Activated T-cell treated with anti-CD3 and anti-CD28 coated beads for 4 hours (primary cell): ENCODE measurements at regions not wholly inside any gene's neighbourhood (a gene's known extent, or its start where the extent isn't known, plus 50 kb on each side); places are given as distances from the start of the nearest gene placed in this dataset.
"Not testable (repeated sequence)": the region's sequence is repeated elsewhere in the genome, so short reads cannot be mapped to it uniquely, and the experiment has no call there.

Experiments used
- DNase-seq: peaks from one replicate; pipeline ENCODE4 v3.0.0-alpha.2; 2020

GRCh38 chr6:8846680-8847079, 411.3 kb upstream of the SLC35B3 start:
- not testable (repeated sequence) for DNase-seq

GRCh38 chr6:8845690-8846089, 410.3 kb upstream of the SLC35B3 start:
- no peak for DNase-seq

DNA sequence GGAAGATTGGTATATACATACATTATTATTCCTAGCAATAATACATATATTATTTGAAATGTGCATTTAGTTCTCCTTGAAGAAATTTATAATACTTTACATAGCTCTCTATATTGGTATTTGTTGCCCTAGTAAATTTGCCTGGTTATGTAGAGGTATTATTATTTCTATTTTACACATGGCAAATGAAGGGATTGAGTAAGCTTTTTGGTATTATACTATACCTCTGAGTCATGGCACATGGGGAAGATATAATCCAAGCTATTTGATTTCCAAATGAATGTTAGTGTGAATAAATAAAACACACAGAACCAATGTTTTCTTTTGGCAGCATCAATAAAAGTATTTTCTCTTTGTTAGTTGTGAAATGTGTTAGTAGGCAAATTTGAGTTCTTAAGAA, 409.6 kb upstream of the SLC35B3 start:
- no peak for DNase-seq

- no peak for DNase-seq
Measured at GRCh38 chr6:8839626-8840025, 404.3 kb upstream of the SLC35B3 start.

GRCh38 chr6:8837343-8837742, 402.0 kb upstream of the SLC35B3 start:
- DNase-seq, result no peak

DNA sequence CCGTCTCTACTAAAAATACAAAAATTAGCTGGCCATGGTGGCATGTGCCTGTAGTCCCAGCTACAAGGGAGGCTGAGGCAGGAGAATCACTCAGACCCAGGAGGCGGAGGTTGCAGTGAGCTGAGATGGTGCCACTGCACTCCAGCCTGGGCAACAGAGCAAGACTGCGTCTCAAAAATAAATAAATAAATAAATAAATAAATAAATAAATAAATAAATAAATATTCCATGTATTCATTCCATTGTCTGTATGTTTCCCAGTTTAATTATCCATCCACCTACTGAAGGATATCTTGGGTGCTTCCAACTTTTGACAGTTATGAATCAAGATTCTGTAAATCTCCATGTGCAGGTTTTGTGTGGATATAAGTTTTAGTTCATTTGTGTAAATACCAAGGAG, 397.4 kb upstream of the SLC35B3 start:
- not testable (repeated sequence) for DNase-seq

GRCh38 chr6:8831366-8832152, 396.2 kb upstream of the SLC35B3 start:
- DNase-seq, result no peak

DNA sequence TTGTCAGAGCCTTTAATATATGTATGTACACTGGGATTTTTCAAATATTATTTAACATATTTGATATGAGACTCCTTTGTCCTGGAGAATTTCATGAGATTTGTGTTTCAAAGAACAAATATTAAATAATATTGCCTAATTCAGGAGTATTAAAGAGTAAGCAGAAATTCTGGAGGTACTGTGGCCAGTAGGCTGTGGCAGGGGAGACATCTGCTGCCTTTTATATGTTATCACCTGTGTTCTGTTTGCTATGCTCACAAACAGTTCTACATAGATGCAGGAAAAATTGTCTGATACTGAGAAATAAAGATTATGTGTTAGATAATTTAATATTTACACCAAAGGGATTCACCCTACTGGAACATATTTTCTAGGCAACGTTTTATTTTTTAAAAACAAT, 395.4 kb upstream of the SLC35B3 start:
- no peak for DNase-seq

GRCh38 chr6:8829796-8830195, 394.5 kb upstream of the SLC35B3 start:
- no peak for DNase-seq

GRCh38 chr6:8829296-8829695, 394.0 kb upstream of the SLC35B3 start:
- DNase-seq, result no peak

DNA sequence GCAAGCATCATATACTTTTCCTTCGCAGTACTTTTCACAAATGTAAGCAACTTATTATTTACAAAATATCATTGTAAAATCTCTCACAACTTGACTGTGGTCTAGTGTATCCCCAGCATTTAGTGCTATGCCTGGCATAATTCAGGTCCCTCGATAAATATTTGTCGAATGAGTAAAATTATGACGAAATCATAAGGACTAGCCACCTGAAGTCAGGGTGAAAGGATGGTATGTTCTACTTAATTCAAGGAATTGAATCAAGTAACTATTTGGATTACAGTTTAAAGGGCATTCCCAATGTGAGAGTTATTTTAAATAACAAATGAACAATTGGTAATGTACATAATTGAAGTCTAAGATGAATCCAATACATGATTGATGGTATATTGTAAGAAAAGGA, 393.0 kb upstream of the SLC35B3 start:
- DNase-seq, result no peak

- no peak for DNase-seq
Measured at GRCh38 chr6:8825726-8826125, 390.4 kb upstream of the SLC35B3 start.

DNA sequence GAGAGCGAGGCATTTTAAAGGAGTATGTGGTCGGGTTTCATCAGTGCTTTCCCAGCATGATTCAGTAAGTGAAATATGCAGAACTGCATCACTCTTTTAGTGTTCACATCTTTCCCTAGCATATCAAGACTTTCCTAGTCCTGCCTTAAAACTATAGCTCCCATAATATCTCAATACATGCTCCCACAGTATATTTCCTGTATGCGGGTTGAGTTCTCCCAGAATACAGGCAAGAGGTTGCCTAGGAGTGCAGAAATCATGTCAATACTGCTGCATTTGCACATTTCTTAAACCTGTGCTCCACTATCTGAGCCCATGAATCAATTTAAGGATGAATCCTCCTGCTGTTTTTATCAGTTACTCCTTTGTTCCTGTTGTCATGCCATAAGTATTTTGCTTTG, 386.6 kb upstream of the SLC35B3 start:
- DNase-seq, result no peak

GRCh38 chr6:8820313-8820712, 385.0 kb upstream of the SLC35B3 start:
- no peak for DNase-seq

DNA sequence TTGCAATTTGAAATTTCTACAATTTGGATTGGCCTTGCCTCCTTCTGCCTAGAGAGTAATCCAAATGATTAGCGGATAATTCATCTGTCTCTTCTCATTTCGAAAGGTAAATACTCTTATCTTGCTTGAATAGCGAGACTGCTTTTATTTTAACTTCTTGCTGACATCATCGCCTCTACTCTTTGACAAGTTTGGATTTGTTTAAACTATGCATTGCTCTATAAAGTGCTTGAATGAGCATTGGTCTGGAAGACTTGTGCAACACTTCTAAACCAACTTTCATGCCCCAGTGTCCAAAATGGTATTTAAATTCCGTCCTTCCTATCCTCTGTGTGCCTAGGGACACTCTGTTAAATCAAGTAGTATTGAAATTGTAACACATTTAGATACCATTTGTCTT, 384.1 kb upstream of the SLC35B3 start:
- no peak for DNase-seq

- no peak for DNase-seq
Measured at GRCh38 chr6:8814440-8815000, 379.2 kb upstream of the SLC35B3 start.

GRCh38 chr6:8810325-8810724, 375.0 kb upstream of the SLC35B3 start:
- no peak for DNase-seq

- no peak for DNase-seq
Measured at GRCh38 chr6:8809662-8810061, 374.3 kb upstream of the SLC35B3 start.

- no peak for DNase-seq
Measured at GRCh38 chr6:8803181-8803760, 367.9 kb upstream of the SLC35B3 start.

- DNase-seq, result not testable (repeated sequence)
Measured at GRCh38 chr6:8802397-8802796, 367.1 kb upstream of the SLC35B3 start.

DNA sequence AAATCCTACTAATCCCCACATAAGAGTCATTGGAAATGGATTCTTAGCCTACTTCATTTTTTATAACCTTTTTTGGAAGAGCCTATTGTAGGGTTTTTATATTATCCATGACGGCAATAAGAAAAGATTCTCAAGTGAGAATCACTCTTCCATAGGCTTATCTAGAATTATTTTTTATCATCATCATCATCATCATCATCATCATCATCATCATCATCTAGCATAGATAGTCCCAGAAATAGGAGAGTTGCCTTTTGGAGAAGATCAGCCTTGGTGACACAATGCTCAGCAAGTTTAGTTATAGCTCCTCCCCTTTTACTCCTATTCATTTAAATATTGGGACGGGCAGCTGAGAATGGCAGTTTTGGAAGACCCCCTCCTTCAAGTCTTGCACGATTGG, 359.1 kb upstream of the SLC35B3 start:
- no peak for DNase-seq

GRCh38 chr6:8789878-8790277, 354.5 kb upstream of the SLC35B3 start:
- no peak for DNase-seq

DNA sequence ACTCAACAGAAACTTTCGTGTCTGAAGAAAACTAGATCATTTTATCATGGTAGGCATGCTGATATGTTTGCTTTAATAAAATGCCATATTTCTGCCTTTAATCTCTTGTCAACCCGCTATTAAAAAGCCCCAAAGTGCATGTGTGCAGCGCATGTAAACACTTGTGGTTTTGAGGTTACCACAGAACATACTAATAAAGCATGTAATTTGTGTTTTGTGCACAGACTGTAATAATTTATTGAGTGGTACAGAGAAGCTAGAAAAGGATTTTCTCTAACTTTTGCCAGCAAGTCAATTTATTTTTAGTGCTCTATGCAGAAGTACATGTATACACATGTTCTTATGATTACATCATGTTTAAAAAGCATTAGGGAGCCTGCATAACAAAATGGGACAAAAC, 349.9 kb upstream of the SLC35B3 start:
- no peak for DNase-seq

- no peak for DNase-seq
Measured at GRCh38 chr6:8783191-8783590, 347.8 kb upstream of the SLC35B3 start.

DNA sequence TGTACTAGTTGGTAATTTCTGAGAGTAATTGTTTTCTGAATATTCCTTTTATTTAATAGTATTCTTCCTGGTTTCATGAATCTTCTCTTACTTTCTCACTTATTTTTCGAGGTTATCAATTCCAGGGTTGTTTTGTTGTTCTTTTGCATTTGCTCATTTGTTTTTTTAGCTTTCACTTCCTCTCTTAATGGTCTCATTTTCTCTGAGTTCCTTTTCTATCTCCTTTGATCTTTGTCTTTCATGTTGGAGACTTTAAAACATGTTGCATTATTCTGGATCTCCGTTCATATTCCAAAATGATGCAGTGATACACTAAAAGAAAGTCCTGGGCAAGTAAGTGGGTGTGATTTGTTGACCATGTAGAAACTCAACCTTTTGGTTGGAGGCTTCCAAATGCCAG, 345.3 kb upstream of the SLC35B3 start:
- DNase-seq, result no peak
